ENCODE measurements at regions not wholly inside any gene's neighbourhood (a gene's known extent, or its start where the extent isn't known, plus 50 kb on each side); places are given as distances from the start of the nearest gene placed in this dataset.

DNA sequence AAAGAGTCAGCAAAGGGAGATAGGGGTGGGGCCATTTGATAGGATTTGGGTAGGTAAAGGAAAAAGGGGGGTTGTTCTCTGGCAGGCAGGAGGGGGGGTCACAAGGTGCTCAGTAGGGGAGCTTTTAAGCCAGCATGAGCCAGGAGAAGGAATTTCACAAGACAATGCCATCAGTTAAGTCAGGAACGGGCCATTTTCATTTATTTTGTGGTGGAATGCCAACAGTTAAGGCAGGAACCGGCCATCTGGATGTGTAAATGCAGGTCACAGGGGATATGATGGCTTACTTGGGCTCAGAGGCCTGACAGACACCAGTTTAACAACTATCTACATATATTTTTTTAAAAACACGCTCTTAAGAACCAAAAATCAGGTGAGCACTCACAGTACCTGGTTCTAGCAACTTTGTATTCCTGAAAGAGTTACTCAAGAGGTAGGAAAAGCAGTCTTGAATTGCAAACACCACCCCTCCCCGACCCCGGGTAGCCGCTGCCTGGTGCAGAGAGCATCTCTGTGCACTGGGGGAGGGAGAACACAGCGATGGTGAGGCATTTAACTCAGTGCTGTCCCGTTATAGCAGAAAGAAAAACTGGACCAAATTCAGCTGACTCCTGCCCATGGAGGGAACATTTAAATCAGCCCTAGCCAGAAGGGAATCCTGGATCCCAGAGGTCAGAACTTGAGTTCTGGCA is 414.5 kb upstream of the KLHL29 start:
- TF ChIP-seq YY1 (IDR thresholded peaks at IDR 0.05; ENCODE audit: insufficient read depth, insufficient read length): no peak
- no peak for TF ChIP-seq ZNF274 (IDR thresholded peaks at IDR 0.05; ENCODE audit: low read depth, low read length)
